ENCODE measurements at regions not wholly inside any gene's neighbourhood (a gene's known extent, or its start where the extent isn't known, plus 50 kb on each side); places are given as distances from the start of the nearest gene placed in this dataset.

DNA sequence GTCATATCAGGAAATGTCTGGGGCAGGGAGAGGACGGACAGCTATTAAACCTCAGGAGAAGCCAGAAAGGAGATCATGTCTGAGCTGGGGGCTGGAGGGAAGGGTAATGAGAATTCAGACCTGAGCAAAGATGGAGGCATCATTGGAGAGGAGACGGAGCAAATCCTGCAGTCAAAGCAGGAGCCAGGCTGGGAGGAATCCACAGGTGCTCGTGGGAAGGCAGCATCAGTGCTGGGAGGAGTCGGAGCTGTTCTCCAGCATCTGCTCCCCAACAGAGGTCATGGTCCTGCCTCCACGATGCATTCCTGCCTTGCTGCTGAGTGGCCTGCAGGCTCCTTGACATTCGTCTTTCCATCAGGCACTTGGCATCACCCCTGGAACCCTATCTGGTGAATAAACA lies 148.3 kb upstream of the RAB4A start:
- no peak for TF ChIP-seq ZNF274 (IDR thresholded peaks at IDR 0.05; ENCODE audit: low read depth, low read length)
- no peak for TF ChIP-seq YY1 (IDR thresholded peaks at IDR 0.05; ENCODE audit: insufficient read depth, insufficient read length)
- no peak for TF ChIP-seq SUZ12 (IDR thresholded peaks at IDR 0.05; ENCODE audit: extremely low read depth, insufficient read depth, insufficient read length)

All from NT2/D1 (cell line).